GM12864 (cell line): ENCODE measurements at regions not wholly inside any gene's neighbourhood (a gene's known extent, or its start where the extent isn't known, plus 50 kb on each side); places are given as distances from the start of the nearest gene placed in this dataset.

Experiments
- DNase-seq: peaks from one replicate; pipeline ENCODE4 v3.0.0-alpha.2; 2011; ENCODE audit warnings: low read depth
- H3K4me3 ChIP-seq: 2 replicates; pipeline ENCODE4 v1.5.1; 2011; ENCODE audit warnings: mild to moderate bottlenecking, low read depth, low read length, control low read depth
- TF ChIP-seq, protein P1 (sequence below): IDR thresholded peaks from 2 replicates; pipeline ENCODE4 v1.5.1; 2011; ENCODE audit warnings: low read depth, mild to moderate bottlenecking, moderate library complexity, low read length, control low read depth, inconsistent platforms; ENCODE audit errors: missing control alignments

DNA sequence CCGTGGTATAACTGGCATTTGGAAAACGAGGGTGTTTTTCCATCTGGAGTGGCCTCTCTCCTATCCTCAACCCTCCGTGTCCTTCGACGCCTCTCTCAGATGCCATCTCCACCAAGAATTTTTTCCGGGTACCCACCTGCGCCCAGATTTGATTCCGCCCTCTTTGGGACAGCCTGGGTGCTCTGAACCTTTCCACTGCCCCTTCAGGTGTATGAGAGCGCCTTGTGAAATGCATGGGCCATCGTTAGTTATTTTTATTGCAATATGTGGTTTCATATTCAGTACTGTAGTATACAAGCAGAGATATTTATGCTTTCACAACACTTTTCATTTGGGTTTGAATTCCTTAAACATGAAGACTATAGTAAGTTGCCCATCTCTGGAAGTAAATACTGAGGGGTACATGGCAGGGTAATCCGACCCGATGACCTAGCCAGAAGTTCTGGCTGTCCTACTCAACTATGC is 78.2 kb upstream of the IFNE start:
- TF ChIP-seq, protein P1, sequence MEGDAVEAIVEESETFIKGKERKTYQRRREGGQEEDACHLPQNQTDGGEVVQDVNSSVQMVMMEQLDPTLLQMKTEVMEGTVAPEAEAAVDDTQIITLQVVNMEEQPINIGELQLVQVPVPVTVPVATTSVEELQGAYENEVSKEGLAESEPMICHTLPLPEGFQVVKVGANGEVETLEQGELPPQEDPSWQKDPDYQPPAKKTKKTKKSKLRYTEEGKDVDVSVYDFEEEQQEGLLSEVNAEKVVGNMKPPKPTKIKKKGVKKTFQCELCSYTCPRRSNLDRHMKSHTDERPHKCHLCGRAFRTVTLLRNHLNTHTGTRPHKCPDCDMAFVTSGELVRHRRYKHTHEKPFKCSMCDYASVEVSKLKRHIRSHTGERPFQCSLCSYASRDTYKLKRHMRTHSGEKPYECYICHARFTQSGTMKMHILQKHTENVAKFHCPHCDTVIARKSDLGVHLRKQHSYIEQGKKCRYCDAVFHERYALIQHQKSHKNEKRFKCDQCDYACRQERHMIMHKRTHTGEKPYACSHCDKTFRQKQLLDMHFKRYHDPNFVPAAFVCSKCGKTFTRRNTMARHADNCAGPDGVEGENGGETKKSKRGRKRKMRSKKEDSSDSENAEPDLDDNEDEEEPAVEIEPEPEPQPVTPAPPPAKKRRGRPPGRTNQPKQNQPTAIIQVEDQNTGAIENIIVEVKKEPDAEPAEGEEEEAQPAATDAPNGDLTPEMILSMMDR: no peak
- H3K4me3 ChIP-seq: no peak overlapping the region
- no peak for DNase-seq

DNA sequence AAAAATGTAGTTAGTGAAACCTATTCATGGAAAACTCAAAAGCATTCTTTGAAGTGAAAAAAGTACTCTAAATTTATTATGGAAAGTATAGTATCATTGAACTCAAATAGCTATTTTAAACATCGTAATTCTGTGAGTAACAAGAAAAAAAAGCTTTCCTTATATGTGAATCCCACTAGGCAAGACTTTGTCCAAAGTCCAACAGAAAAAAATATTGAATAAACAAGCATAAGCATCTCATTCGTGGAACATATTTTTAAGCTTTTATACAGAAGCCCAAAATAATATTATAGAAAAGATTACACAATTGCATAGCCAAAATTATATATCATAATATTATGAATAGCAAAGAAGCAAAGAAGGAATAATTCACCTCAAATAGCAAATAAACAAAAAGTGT is 79.4 kb upstream of the IFNE start:
- TF ChIP-seq, protein P1: no peak
- DNase-seq: no peak
- H3K4me3 ChIP-seq: no peak overlapping the region

DNA sequence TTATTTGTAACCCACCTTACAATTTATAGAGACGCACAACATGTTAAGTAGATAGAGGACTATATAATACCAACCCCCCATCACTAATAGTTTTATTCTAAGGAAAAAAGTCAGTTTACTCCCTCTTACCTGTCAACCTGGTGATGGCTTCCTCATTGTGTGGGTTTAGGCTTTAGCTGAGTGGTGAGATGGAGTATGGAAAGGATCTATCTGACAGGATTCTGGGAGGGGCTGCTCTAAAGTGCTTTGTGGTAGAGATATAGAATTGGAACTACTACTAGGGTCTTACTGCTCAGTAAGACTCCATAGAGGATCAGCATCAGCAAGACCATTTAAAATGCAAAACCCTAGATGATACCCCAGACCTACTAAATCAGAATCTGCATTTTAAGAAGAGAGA is 82.1 kb upstream of the IFNE start:
- TF ChIP-seq, protein P1: no peak
- no peak overlapping the region for H3K4me3 ChIP-seq
- DNase-seq: no peak

DNA sequence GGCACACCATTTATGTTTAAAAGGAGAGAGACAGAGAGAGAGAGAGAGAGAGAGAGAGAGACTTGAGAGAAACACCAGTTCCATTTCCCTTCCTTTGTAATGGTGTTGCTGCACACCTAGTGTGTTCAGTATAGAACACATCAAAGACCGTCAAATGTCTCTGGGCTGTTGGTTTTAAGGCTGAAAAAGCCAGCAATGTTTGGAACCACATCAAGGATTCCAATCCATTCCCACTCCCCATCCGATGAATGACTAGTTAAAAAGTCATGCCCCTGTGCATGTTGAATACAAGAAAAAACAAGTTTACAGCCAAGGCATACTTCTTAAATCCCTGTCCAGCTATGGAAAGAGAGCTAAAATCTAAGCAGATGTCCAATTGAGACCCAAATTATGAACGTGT is 83.0 kb upstream of the IFNE start:
- TF ChIP-seq, protein P1: no peak
- H3K4me3 ChIP-seq: no peak overlapping the region
- no peak for DNase-seq

DNA sequence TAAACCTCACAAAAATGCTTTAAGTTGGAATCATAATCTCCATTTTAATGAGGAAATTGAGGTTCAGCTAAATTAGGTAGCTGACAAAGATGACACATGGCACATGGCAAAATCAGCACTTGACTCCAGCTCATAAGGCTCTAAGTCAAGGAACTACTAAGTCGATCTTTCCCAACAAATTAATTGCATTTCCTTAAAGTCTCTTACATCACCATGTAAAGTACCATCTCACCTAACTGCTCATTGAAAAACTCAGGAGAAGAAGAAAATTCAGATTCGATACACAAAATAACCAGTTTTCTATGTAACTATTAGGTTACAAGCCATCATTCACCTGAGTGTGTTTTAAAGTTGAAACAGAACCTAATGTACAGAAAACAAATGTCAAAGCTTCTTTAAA is 85.8 kb upstream of the IFNE start:
- TF ChIP-seq, protein P1: no peak
- no peak for DNase-seq
- H3K4me3 ChIP-seq: no peak overlapping the region

DNA sequence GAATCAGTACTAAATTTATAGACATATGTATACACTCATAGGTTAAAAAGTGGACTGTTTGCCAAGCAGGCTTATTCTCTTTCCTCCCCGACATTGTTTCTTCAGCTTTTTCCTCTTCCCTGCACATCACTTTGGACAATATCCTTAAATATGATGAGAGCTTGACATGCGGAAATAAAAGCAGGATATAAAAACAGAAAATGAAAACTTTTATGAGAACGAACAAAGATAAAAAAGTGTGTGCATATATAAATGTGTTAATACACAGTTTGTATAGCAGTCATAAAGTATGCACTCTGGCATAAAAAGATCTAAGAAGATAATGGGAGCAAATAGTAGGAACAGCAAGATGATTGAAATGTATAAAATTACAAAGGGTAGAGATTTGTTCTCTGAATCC is 86.4 kb upstream of the IFNE start:
- TF ChIP-seq, protein P1: no peak
- H3K4me3 ChIP-seq: no peak overlapping the region
- DNase-seq: no peak

DNA sequence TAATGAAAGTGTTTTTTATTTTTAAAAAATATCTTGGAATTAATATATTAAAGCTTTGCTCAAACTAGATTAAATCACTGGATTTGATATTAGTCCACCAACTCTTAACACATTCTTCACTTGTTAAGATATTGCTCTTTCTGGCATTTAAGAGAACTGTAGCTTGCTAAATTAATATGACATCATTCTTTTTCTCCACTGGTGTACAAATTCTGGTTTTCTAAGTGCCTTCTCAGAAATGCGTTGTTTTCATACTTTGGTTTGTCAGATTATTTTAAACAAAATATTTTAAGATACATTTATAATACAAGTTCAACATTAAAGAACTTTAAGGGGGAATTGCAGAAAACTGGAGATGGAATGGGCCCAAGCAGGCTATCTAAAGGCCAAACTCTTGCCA is 87.6 kb upstream of the IFNE start:
- TF ChIP-seq, protein P1: no peak
- DNase-seq: no peak
- no peak overlapping the region for H3K4me3 ChIP-seq
